Right cardiac atrium (tissue), 5 donors: ENCODE measurements at regions not wholly inside any gene's neighbourhood (a gene's known extent, or its start where the extent isn't known, plus 50 kb on each side); places are given as distances from the start of the nearest gene placed in this dataset.

Source experiments
- ATAC-seq, 2 donors: fragments of 200-7000 bp; cut with Tn5 transposase; one replicate each; pipeline versions ENCODE4 v1.8.0 to v1.9.1; 2020; ENCODE audit warnings: moderate library complexity in 2 of 2, mild to moderate bottlenecking in 1 of 2
- DNase-seq, 3 donors: peaks; one replicate each; pipeline ENCODE4 v3.0.0-alpha.2; 2020
- H3K27ac ChIP-seq: one replicate; pipeline ENCODE4 v1.5.1; 2013; ENCODE audit warnings: mild to moderate bottlenecking, low read length, control low read depth, moderate library complexity
- H3K27me3 ChIP-seq: one replicate; pipeline ENCODE4 v1.6.1; 2013; ENCODE audit not compliant: control insufficient read depth, insufficient read depth
- H3K4me1 ChIP-seq: one replicate; pipeline ENCODE4 v1.6.1; 2013; ENCODE audit warnings: low read length; ENCODE audit not compliant: control insufficient read depth, insufficient read depth
- H3K4me3 ChIP-seq: one replicate; pipeline ENCODE4 v1.5.1; 2013; ENCODE audit warnings: low read length, control low read depth
- H3K9me3 ChIP-seq: one replicate; pipeline ENCODE4 v1.6.1; 2013; ENCODE audit warnings: low read length; ENCODE audit not compliant: control insufficient read depth
- WGBS: extraction: QIAGEN DNeasy Blood & Tissue Kit; methylation state at CpG from one replicate; pipeline ENCODE4 v1.1.7; 2013; 5-methylcytosine and 5-hydroxymethylcytosine counted together
- intact Hi-C, 4 donors: fragments of 100-400 bp; cut with DNase I; formaldehyde crosslinking; loops; one replicate each; pipeline versions ENCODE4 v1.11.0 to v1.14.0; 2022 to 2023
- donor health status: healthy with polysubstance abuse.
- donor health status: DM: no; HTN: yes; CAD: no.
- donor health status: DM: no; HTN: no; CAD: no.
- donor health status: DM: no; HTN: yes; CAD: no; lungs with severe emphysema.
- donor health status: DM: yes; HTN: yes; CAD: no.

DNA sequence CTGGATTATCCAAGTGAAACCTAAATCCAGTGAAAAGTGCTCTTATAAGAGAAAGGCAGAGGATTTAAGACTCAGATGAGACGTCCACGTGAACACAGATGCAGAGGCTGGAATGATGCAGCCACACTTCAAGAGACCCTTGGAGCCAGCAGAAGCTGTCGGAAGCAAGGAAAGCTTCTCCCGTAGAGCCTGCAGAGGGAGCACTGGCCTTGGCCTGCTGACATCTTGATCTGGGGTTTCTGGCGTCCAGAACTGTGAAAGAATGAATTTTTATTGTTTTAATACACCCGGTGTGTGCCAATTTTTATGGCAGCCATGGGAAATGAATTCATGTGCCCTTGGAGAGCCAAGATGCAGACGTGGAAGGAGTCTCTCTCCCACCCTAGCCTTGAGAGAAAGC lies 407.0 kb upstream of the B3GAT1 start:
- WGBS: 31% methylated on average over 7 of the region's 7 CpGs
- Histone ChIP-seq H3K9me3 (no peaks in the 10 kb centered on the region), H3K4me1 (no peaks in the 10 kb centered on the region), H3K4me3 (no peak overlapping the region), H3K27ac (no peak overlapping the region), H3K27me3 (peaks cover 4% of the 10 kb centered on the region)
- DNase-seq: no peak
- intact Hi-C loops: no loop called here
- ATAC-seq: no peak

DNA sequence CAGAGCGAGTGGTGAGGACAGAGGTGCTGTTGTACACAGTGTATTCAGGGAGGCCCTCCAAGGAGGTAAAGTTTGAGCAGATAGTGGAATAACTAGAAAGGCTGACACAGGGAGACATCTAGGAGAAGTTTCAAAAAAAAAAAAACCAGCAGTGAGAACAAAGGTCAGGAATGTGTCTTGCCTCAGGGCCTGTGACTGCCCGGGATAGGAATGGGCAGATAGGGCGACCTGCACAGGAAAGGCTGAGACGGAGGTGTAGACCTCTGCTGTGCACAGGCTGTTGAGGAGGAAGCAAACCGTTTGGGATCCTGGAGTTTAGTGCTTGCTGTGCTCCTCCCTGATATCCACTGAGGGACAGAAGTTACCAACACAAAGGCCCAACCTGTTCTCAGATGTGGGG lies 406.5 kb upstream of the B3GAT1 start:
- WGBS: 27% methylated on average over 5 of the region's 5 CpGs
- ATAC-seq (no peak), DNase-seq (no peak)
- Histone ChIP-seq H3K27me3 (peaks cover 4% of the 10 kb centered on the region), H3K9me3 (no peaks in the 10 kb centered on the region), H3K27ac (no peak overlapping the region), H3K4me3 (no peak overlapping the region), H3K4me1 (no peaks in the 10 kb centered on the region)
- intact Hi-C loops: no loop called here

DNA sequence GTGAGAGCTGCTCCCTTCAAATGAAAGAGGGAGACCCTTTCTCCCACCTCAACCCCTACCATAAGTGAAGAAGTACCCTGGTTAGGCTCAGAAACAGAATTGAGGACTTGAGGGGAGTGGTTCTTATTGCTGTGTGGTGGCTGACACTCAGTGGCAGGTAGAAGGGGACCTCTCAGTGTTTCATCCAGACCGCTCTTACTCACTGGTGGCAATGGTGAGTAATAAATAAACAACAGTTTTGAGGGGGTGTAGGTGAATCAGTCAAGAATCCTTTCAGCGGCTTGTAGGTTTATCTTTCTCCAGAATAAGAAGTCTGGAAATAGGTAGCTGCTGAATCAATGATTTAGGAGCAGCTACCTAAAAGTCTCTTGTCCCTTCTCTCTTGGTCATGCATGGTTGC lies 403.4 kb upstream of the B3GAT1 start:
- Histone ChIP-seq H3K9me3 (no peaks in the 10 kb centered on the region), H3K27ac (no peak overlapping the region), H3K4me1 (no peaks in the 10 kb centered on the region), H3K27me3 (peaks cover 4% of the 10 kb centered on the region), H3K4me3 (no peak overlapping the region)
- ATAC-seq (no peak), DNase-seq (no peak)
- intact Hi-C loops: no loop called here
- WGBS: 89% methylated on average over 2 of the region's 2 CpGs

DNA sequence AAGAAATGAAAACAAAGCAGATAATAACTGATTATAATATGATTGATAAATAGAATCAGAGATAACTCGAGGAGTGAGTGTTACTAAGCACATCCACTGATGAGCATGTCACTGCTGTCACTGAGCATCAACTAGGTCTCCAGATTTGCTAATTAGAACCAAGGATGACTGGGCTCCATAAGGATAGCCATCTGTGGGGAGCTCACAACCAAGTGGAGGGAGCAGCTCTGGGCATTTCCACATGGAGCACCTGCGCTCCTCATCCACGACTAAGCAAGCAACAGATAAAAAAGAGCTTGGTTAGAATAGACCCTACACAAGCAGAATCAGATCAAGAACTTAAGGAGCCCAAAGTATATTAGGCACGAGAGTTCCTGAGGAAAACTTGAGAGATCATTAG lies 396.0 kb upstream of the B3GAT1 start:
- Histone ChIP-seq H3K4me1 (no peaks in the 10 kb centered on the region), H3K4me3 (no peak overlapping the region), H3K9me3 (no peaks in the 10 kb centered on the region), H3K27ac (no peak overlapping the region), H3K27me3 (no peaks in the 10 kb centered on the region)
- intact Hi-C loops: no loop called here
- no peak for DNase-seq
- WGBS: 73% methylated on average over 4 of the region's 4 CpGs
- no peak for ATAC-seq

DNA sequence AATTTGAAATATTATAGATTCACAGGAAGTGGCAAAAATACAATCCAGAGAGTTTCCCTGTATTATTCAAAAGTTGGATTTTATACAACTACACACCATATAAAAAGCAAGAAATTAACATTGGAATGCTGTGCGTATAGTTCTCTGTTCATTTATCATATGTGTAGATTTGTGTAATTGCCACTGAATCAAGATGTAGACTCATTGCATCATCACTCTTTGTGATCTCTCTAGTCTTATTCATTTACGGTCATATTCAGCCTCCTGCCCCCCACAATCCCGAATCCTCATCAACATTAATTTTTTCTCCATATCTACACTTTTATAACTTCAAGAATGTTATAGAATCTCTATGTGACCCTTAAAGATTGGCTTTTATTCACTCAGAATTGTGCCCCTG lies 390.6 kb upstream of the B3GAT1 start:
- intact Hi-C loops: no loop called here
- no peaks in the 10 kb centered on the region for H3K9me3 ChIP-seq
- ATAC-seq (no peak), DNase-seq (no peak)
- no peaks in the 10 kb centered on the region for H3K4me1 ChIP-seq
- no peak overlapping the region for H3K27ac ChIP-seq
- no peaks in the 10 kb centered on the region for H3K27me3 ChIP-seq
- 72% methylated on average over 3 of the region's 3 CpGs for WGBS
- no peak overlapping the region for H3K4me3 ChIP-seq

DNA sequence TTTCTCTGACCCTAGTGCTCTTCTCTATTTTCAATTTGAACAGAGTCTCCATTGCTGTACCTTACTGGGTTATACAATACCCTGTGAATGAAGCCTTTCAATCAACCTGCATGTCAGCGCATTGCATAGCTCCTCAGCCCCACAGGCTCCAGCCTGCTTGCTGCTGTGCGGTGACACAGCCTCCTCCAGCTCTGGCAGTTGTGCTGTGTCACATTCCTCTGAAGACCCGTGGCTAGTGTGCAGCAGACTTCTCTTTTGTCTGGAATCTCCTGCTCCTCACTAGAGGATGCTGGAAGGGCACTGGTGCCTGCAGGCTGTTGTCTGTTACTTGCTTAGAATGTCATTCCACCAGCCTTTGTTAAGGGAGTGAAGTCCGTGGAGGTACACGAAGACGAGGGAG lies 390.1 kb upstream of the B3GAT1 start:
- no peaks in the 10 kb centered on the region for H3K27me3 ChIP-seq
- H3K27ac ChIP-seq: no peak overlapping the region
- no peak overlapping the region for H3K4me3 ChIP-seq
- H3K4me1 ChIP-seq: no peaks in the 10 kb centered on the region
- WGBS: 29% methylated on average over 6 of the region's 6 CpGs
- ATAC-seq: no peak
- DNase-seq: no peak
- intact Hi-C loops: no loop called here
- H3K9me3 ChIP-seq: no peaks in the 10 kb centered on the region

DNA sequence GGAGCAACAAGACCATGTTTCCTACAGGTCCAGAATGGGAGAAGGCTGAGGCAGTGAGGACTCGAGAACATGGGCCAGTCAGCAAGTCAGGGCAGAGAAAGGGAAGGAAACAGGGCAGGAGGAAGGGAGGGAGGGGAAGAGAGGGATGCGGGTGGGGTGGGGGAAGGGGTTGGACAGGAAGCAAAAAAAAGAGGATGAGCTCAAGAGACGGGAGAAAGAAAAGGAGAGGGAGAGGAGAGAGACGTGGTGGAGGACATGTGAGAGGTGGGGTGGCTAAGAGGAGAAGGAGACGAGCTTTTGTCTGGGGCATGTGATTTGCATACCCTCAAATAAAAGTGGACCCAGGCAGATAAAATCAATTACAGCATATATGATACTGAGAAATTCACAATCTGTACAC lies 389.5 kb upstream of the B3GAT1 start:
- no peak for DNase-seq
- Histone ChIP-seq H3K4me3 (no peak overlapping the region), H3K27me3 (no peaks in the 10 kb centered on the region), H3K27ac (no peak overlapping the region), H3K9me3 (no peaks in the 10 kb centered on the region), H3K4me1 (no peaks in the 10 kb centered on the region)
- intact Hi-C loops: no loop called here
- no peak for ATAC-seq
- 8% methylated on average over 5 of the region's 5 CpGs for WGBS

DNA sequence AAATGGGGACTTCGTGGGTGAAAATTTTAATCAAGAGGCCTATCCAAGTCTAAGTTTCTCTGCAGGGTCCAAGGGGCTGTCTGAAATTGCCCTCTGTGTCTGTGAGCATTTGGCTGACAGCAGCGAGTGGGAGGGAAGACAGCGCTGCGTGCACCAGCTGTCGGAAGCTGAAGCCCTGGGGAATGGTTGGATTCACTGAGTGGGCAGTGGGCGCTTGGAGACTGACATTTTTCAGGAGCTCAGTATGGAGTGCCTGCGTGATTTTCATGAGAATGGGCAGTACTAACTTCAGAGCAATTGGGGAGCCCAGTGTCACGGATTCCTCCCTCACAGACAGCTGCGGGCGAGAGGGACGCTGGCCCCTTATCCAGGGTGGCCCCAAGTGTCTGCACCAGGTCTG lies 388.8 kb upstream of the B3GAT1 start:
- no peak overlapping the region for H3K4me3 ChIP-seq
- no peaks in the 10 kb centered on the region for H3K27me3 ChIP-seq
- ATAC-seq: no peak

DNA sequence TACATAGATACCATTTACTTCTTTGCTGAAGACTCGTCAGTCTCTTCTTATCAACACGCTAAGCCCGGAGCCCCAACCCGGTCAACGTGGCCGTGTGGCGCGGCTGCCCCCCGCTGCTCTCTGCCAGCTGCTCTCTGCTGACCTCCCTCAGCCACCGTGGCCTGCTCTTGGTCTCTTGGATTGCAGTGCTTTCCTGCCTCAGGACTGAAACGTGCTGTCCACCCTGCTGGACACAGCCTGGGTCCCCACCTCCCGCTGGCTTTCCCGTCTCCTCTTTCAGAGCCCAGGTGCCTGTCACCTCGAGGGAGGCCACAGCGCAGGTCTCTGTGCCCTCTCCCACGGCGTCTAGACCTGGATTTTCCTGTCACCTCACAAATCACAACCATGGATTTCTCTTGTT lies 388.1 kb upstream of the B3GAT1 start:
- H3K27me3 ChIP-seq: no peaks in the 10 kb centered on the region
- no peaks in the 10 kb centered on the region for H3K9me3 ChIP-seq
- H3K4me1 ChIP-seq: no peaks in the 10 kb centered on the region
- ATAC-seq: no peak
- H3K4me3 ChIP-seq: no peak overlapping the region
- DNase-seq: no peak
- 79% methylated on average over 17 of the region's 17 CpGs for WGBS
- intact Hi-C loops: no loop called here
- H3K27ac ChIP-seq: no peak overlapping the region

More for the DNA sequence above, 388.8 kb upstream of the B3GAT1 start:
- no peak overlapping the region for H3K27ac ChIP-seq
- DNase-seq: no peak
- no peaks in the 10 kb centered on the region for H3K9me3 ChIP-seq
- H3K4me1 ChIP-seq: no peaks in the 10 kb centered on the region
- intact Hi-C loops: no loop called here
- 57% methylated on average over 11 of the region's 11 CpGs for WGBS

DNA sequence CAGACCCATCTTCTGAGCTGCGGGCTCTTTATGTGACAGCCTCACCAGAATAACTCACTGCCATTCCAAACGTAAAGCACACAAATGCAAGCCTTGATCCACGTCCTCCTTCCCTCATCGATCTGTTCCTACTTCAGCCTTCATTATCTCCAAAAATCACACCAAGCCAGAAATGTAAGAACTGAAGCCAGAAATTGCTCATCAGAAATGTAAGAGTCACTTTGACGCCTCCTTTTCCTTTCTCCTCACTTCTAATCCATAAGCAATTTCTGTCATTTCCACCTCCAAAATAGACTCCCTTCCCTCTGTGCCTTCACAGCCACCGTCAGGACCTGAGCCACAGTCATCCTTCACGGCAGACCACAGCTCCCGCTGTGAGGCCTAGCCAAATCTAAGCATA lies 387.3 kb upstream of the B3GAT1 start:
- DNase-seq: no peak
- Histone ChIP-seq H3K4me1 (no peaks in the 10 kb centered on the region), H3K27me3 (no peaks in the 10 kb centered on the region), H3K27ac (no peak overlapping the region), H3K9me3 (no peaks in the 10 kb centered on the region), H3K4me3 (no peak overlapping the region)
- no peak for ATAC-seq
- 84% methylated on average over 8 of the region's 8 CpGs for WGBS
- intact Hi-C loops: no loop called here

DNA sequence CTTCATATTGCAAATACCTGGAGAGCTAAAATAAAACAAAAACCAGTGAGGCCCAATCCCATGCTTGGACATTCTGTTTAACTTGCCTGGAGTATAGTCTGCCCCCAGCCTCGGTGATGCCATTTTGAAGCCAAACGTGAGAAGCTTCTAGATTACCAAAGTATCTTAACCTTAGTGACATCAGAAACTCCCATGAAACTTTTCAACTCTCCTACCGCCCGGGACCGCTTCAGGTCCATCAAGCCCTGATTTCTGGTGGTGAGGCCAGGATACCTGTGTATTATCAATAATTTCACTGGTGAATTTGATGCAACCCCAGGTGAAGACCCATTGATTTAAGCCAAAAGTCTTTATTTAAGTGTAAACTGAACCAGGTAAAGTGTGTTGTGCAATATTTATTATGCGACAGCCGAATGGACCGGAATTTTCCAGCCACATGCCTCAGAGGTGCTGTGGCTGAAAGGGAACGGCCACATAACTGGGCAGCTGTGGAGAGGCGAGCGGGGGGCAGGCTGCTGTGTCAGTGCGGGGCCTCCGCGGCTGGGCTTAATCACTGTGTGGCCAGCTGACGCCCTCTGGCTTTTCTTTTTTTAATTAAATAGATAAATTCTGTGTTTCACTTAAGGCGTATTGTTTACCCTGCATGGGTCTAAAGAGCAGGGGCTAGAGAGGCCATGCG lies 385.5 kb upstream of the B3GAT1 start:
- H3K27me3 ChIP-seq: no peaks in the 10 kb centered on the region
- H3K27ac ChIP-seq: no peak overlapping the region
- 84% methylated on average over 17 of the region's 17 CpGs for WGBS
- no peaks in the 10 kb centered on the region for H3K4me1 ChIP-seq
- DNase-seq: no peak
- intact Hi-C loops: no loop called here
- H3K4me3 ChIP-seq: no peak overlapping the region
- no peaks in the 10 kb centered on the region for H3K9me3 ChIP-seq
- no peak for ATAC-seq

DNA sequence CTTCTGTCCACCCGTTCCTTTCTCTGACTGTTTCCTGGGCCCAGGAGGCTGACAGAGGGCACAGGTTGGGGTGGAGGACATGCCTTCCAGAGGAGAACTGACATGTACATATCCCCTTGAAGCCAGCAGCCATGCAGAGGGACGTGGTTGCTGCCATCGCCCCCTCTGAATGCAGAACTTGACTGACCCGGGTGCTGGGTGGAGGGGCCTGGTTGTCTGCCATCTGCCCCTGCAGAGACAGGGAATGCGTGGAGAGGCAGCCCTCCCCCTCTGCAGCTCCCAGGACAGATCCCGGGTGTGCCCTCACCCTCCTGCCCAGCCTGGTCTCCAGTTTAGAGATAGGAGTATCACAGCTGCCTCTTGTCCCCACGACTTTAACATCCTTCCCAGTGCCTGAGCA lies 383.0 kb upstream of the B3GAT1 start:
- no peak for ATAC-seq
- Histone ChIP-seq H3K9me3 (no peaks in the 10 kb centered on the region), H3K4me3 (no peak overlapping the region), H3K4me1 (no peaks in the 10 kb centered on the region), H3K27me3 (peaks cover 2% of the 10 kb centered on the region), H3K27ac (no peak overlapping the region)
- 78% methylated on average over 7 of the region's 7 CpGs for WGBS
- intact Hi-C loops: no loop called here
- DNase-seq: no peak
